Common myeloid progenitor, CD34-positive (primary cell): ENCODE measurements at regions not wholly inside any gene's neighbourhood (a gene's known extent, or its start where the extent isn't known, plus 50 kb on each side); places are given as distances from the start of the nearest gene placed in this dataset.

Source experiments
- CTCF ChIA-PET: fragments of 350-600 bp; sonication (Branson Sonifier 250); formaldehyde crosslinking; loops from one replicate; lab custom pipeline; 2021; ENCODE audit warnings: antibody characterized with exemption; lab: Charles Lee
- POLR2A ChIA-PET: fragments of 350-600 bp; sonication (Branson Sonifier 250); formaldehyde crosslinking; loops from one replicate; lab custom pipeline; 2021; ENCODE audit warnings: antibody characterized with exemption; lab: Charles Lee
- DNase-seq, 3 donors: peaks; one replicate each; pipeline versions ENCODE4 v3.0.0 to v3.0.0-alpha.2; 2013
- H3K27ac ChIP-seq, 2 experiments: 1 replicate in 1 of 2; 2 replicates in 1 of 2; pipeline ENCODE4 v1.7.0; 2013; ENCODE audit warnings: inconsistent platforms in 2 of 2, low read length in 2 of 2, mild to moderate bottlenecking in 2 of 2, low read depth in 1 of 2, moderate library complexity in 1 of 2; ENCODE audit not compliant: severe bottlenecking in 2 of 2, insufficient read depth in 1 of 2, poor library complexity in 1 of 2
- H3K27me3 ChIP-seq, 5 experiments: replicated peaks in 2 of 5; 1 replicate in 3 of 5; 2 replicates in 2 of 5; pipeline versions ENCODE4 v1.6.1 to v1.7.0; 2013; ENCODE audit warnings: low read length in 4 of 5, mild to moderate bottlenecking in 2 of 5, moderate library complexity in 2 of 5, inconsistent platforms in 1 of 5; ENCODE audit not compliant: insufficient read depth in 5 of 5, control insufficient read depth in 4 of 5
- H3K36me3 ChIP-seq, 4 experiments: 1 replicate in 2 of 4; 2 replicates in 2 of 4; pipeline versions ENCODE4 v1.6.1 to v1.7.0; 2013; ENCODE audit warnings: low read length in 3 of 4, control low read depth in 1 of 4, mild to moderate bottlenecking in 1 of 4; ENCODE audit not compliant: control insufficient read depth in 4 of 4, insufficient read depth in 4 of 4
- H3K4me1 ChIP-seq, 4 experiments: 1 replicate in 3 of 4; 2 replicates in 1 of 4; pipeline versions ENCODE4 v1.6.1 to v1.7.1; 2013; ENCODE audit warnings: low read length in 3 of 4, mild to moderate bottlenecking in 3 of 4, control low read depth in 1 of 4, inconsistent platforms in 1 of 4, moderate library complexity in 1 of 4; ENCODE audit not compliant: control insufficient read depth in 4 of 4, insufficient read depth in 4 of 4; ENCODE audit errors: control extremely low read depth in 1 of 4
- H3K4me3 ChIP-seq, 7 experiments: 1 replicate in 4 of 7; 2 replicates in 3 of 7; pipeline versions ENCODE4 v1.5.1 to v1.7.0; 2013; ENCODE audit warnings: mild to moderate bottlenecking in 7 of 7, low read length in 6 of 7, moderate library complexity in 6 of 7, inconsistent platforms in 2 of 7, low read depth in 2 of 7, control low read depth in 1 of 7; ENCODE audit not compliant: insufficient read depth in 4 of 7, control insufficient read depth in 1 of 7; ENCODE audit errors: extremely low read depth in 1 of 7
- H3K9me3 ChIP-seq, 5 experiments: 1 replicate in 4 of 5; 2 replicates in 1 of 5; pipeline versions ENCODE4 v1.6.1 to v1.7.1; 2013; ENCODE audit warnings: low read length in 4 of 5, mild to moderate bottlenecking in 2 of 5, inconsistent platforms in 1 of 5, low read depth in 1 of 5, moderate library complexity in 1 of 5; ENCODE audit not compliant: control insufficient read depth in 4 of 5, insufficient read depth in 2 of 5; ENCODE audit errors: control extremely low read depth in 1 of 5
- WGBS: methylation state at CpG from one replicate; pipeline ENCODE4 v1.1.5; 2013; ENCODE audit not compliant: insufficient coverage; 5-methylcytosine and 5-hydroxymethylcytosine counted together

- ChIA-PET POLR2A (interaction anchor here (0.7 kb wide), 1 partner anchor 55 kb away, joined by 3 read pairs; no protein-coding TSS in a partner anchor), CTCF (no interaction called here)
- no peak overlapping the region for H3K27ac ChIP-seq
- 95% methylated on average over 2 of the region's 2 CpGs for WGBS
- peaks cover 0 to 25% (median 8%) of the 10 kb centered on the region in 4 experiments for H3K4me1 ChIP-seq
- DNase-seq: no peak
- no peaks in the 10 kb centered on the region for H3K9me3 ChIP-seq
- H3K36me3 ChIP-seq: no peaks in the 10 kb centered on the region
- H3K4me3 ChIP-seq: no peak overlapping the region
- H3K27me3 ChIP-seq: no peaks in the 10 kb centered on the region
Observed at GRCh38 chr11:15889363-15890030, 466.8 kb downstream of the SOX6 start.

- POLR2A ChIA-PET: no interaction called here
- Histone ChIP-seq H3K4me1 (peaks cover 0 to 26% (median 8%) of the 10 kb centered on the region in 4 experiments), H3K9me3 (no peaks in the 10 kb centered on the region), H3K4me3 (no peak overlapping the region), H3K27me3 (no peaks in the 10 kb centered on the region), H3K27ac (no peak overlapping the region), H3K36me3 (no peaks in the 10 kb centered on the region)
- 92% methylated on average over 7 of the region's 9 CpGs for WGBS
- no peak for DNase-seq
- CTCF ChIA-PET: no interaction called here
Observed at GRCh38 chr11:15890031-15890713, 466.2 kb downstream of the SOX6 start.

GRCh38 chr11:15893080-15893492 lies 463.3 kb downstream of the SOX6 start:
- peak; percentile 56 to 90 (median 80) for DNase-seq
- Histone ChIP-seq H3K36me3 (no peaks in the 10 kb centered on the region), H3K4me3 (no peak overlapping the region), H3K9me3 (no peaks in the 10 kb centered on the region), H3K27ac (peak overlapping the region in 1 of 2 experiments; percentile 30), H3K4me1 (peaks cover 0 to 28% (median 8%) of the 10 kb centered on the region in 4 experiments), H3K27me3 (no peaks in the 10 kb centered on the region)
- ChIA-PET POLR2A (no interaction called here), CTCF (interaction anchor here (1.1 kb wide), 1 partner anchor 10 kb away, joined by 3 read pairs; no protein-coding TSS in a partner anchor)
- 0% methylated on average over 1 of the region's 3 CpGs for WGBS

- DNase-seq: no peak
- WGBS: 100% methylated on average over 4 of the region's 12 CpGs
- Histone ChIP-seq H3K4me1 (peaks cover 0 to 28% (median 8%) of the 10 kb centered on the region in 4 experiments), H3K4me3 (no peak overlapping the region), H3K9me3 (no peaks in the 10 kb centered on the region), H3K27me3 (no peaks in the 10 kb centered on the region), H3K27ac (no peak overlapping the region), H3K36me3 (no peaks in the 10 kb centered on the region)
- CTCF ChIA-PET: no interaction called here
- POLR2A ChIA-PET: no interaction called here
Observed at GRCh38 chr11:15896026-15896425, 460.3 kb downstream of the SOX6 start.

- POLR2A ChIA-PET: no interaction called here
Observed at GRCh38 chr11:15896530-15896929, 459.8 kb downstream of the SOX6 start.

GRCh38 chr11:15897211-15897960 lies 459.0 kb downstream of the SOX6 start:
- ChIA-PET CTCF (interaction anchor here (0.6 kb wide), 1 partner anchor 565 kb away, joined by 3 read pairs; no protein-coding TSS in a partner anchor), POLR2A (no interaction called here)
- Histone ChIP-seq H3K9me3 (no peaks in the 10 kb centered on the region), H3K36me3 (no peaks in the 10 kb centered on the region), H3K4me1 (peaks cover 0 to 33% (median 14%) of the 10 kb centered on the region in 4 experiments), H3K4me3 (no peak overlapping the region), H3K27ac (no peak overlapping the region), H3K27me3 (no peaks in the 10 kb centered on the region)
- 71% methylated on average over 4 of the region's 6 CpGs for WGBS
- DNase-seq: no peak

More at GRCh38 chr11:15896530-15896929, 459.8 kb downstream of the SOX6 start:
- H3K9me3 ChIP-seq: no peaks in the 10 kb centered on the region
- DNase-seq: no peak
- no peak overlapping the region for H3K27ac ChIP-seq
- H3K4me3 ChIP-seq: no peak overlapping the region
- H3K27me3 ChIP-seq: no peaks in the 10 kb centered on the region
- no peaks in the 10 kb centered on the region for H3K36me3 ChIP-seq
- H3K4me1 ChIP-seq: peaks cover 0 to 31% (median 9%) of the 10 kb centered on the region in 4 experiments
- 100% methylated on average over 3 of the region's 3 CpGs for WGBS
- CTCF ChIA-PET: no interaction called here
